CD14-positive monocyte (primary cell): ENCODE measurements at regions not wholly inside any gene's neighbourhood (a gene's known extent, or its start where the extent isn't known, plus 50 kb on each side); places are given as distances from the start of the nearest gene placed in this dataset.

ENCODE experiments used
- DNase-seq, 3 donors: peaks; one replicate each; pipeline ENCODE4 v3.0.0-alpha.2; 2011 to 2022
- H2AFZ ChIP-seq: 2 replicates; pipeline ENCODE4 v1.6.0; 2012; ENCODE audit warnings: mild to moderate bottlenecking, low read depth, low read length, inconsistent platforms; ENCODE audit not compliant: insufficient read depth, poor library complexity, severe bottlenecking
- H3K27ac ChIP-seq, 2 donors: 1 replicate in 1 of 2; 2 replicates in 1 of 2; pipeline ENCODE4 v1.5.1; 2012 to 2013; ENCODE audit warnings: low read length in 2 of 2, control low read depth in 1 of 2, inconsistent platforms in 1 of 2, low read depth in 1 of 2, mild to moderate bottlenecking in 1 of 2
- H3K27me3 ChIP-seq, 2 donors: one replicate each; pipeline versions ENCODE4 v1.6.0 to v1.6.1; 2011 to 2013; ENCODE audit warnings: low read length in 2 of 2; ENCODE audit not compliant: control insufficient read depth in 2 of 2, insufficient read depth in 2 of 2
- H3K36me3 ChIP-seq, 2 donors: replicated peaks in 1 of 2; 1 replicate in 1 of 2; 2 replicates in 1 of 2; pipeline versions ENCODE4 v1.5.1 to v1.6.1; 2012 to 2013; ENCODE audit warnings: low read length in 2 of 2, control low read depth in 1 of 2, inconsistent platforms in 1 of 2, mild to moderate bottlenecking in 1 of 2; ENCODE audit not compliant: insufficient read depth in 2 of 2, control insufficient read depth in 1 of 2
- H3K4me1 ChIP-seq, 2 donors: 1 replicate in 1 of 2; 2 replicates in 1 of 2; pipeline versions ENCODE4 v1.5.1 to v1.6.1; 2012 to 2013; ENCODE audit warnings: low read length in 2 of 2, control low read depth in 1 of 2, inconsistent platforms in 1 of 2, mild to moderate bottlenecking in 1 of 2, moderate library complexity in 1 of 2; ENCODE audit not compliant: insufficient read depth in 2 of 2, control insufficient read depth in 1 of 2
- H3K4me2 ChIP-seq: replicated peaks from 2 replicates; pipeline ENCODE3; 2012; ENCODE audit warnings: low read length, moderate library complexity, mild to moderate bottlenecking; ENCODE audit not compliant: poor library complexity, severe bottlenecking; ENCODE audit errors: extremely low read depth
- H3K4me3 ChIP-seq, 3 experiments: fragments of 200-600 bp in 1 of 3; sonication (generic) in 1 of 3; replicated peaks in 1 of 3; 1 replicate in 2 of 3; 2 replicates in 1 of 3; pipeline ENCODE4 v1.5.1; 2011 to 2013; ENCODE audit warnings: low read length in 3 of 3, mild to moderate bottlenecking in 3 of 3, control low read depth in 2 of 3, low read depth in 2 of 3, inconsistent platforms in 1 of 3, moderate library complexity in 1 of 3
- H3K79me2 ChIP-seq: 2 replicates; pipeline ENCODE4 v1.6.0; 2012; ENCODE audit warnings: mild to moderate bottlenecking, control low read depth, inconsistent platforms, low read length, moderate library complexity; ENCODE audit not compliant: insufficient read depth
- H3K9ac ChIP-seq: 2 replicates; pipeline ENCODE4 v1.6.0; 2017; ENCODE audit warnings: low read length, mild to moderate bottlenecking; ENCODE audit not compliant: insufficient read depth, poor library complexity, severe bottlenecking
- H3K9me3 ChIP-seq, 2 donors: replicated peaks in 1 of 2; 1 replicate in 1 of 2; 2 replicates in 1 of 2; pipeline versions ENCODE4 v1.5.1 to v1.6.1; 2012 to 2013; ENCODE audit warnings: low read length in 2 of 2, control low read depth in 1 of 2; ENCODE audit not compliant: control insufficient read depth in 1 of 2, insufficient read depth in 1 of 2
- H4K20me1 ChIP-seq: 2 replicates; pipeline ENCODE4 v1.6.0; 2012; ENCODE audit warnings: mild to moderate bottlenecking, low read length, control low read depth, moderate library complexity; ENCODE audit not compliant: insufficient read depth
- H3K27ac Mint-ChIP-seq, 7 donors: one replicate each; pipeline ENCODE4 v1.8.0; 2020; ENCODE audit warnings: mild to moderate bottlenecking in 7 of 7, mixed read lengths in 7 of 7, moderate library complexity in 6 of 7, inconsistent platforms in 2 of 7
- H3K27me3 Mint-ChIP-seq, 3 donors: one replicate each; pipeline ENCODE4 v1.8.0; 2021 to 2022; ENCODE audit warnings: low read depth in 3 of 3, mild to moderate bottlenecking in 3 of 3, mixed read lengths in 3 of 3, moderate library complexity in 3 of 3, inconsistent platforms in 1 of 3
- H3K36me3 Mint-ChIP-seq, 2 donors: one replicate each; pipeline ENCODE4 v1.8.0; 2020; ENCODE audit warnings: mixed read lengths in 2 of 2, inconsistent platforms in 1 of 2, mild to moderate bottlenecking in 1 of 2
- H3K4me1 Mint-ChIP-seq: one replicate; pipeline ENCODE4 v1.8.0; 2020; ENCODE audit warnings: mild to moderate bottlenecking, mixed read lengths
- H3K4me3 Mint-ChIP-seq, 2 donors: one replicate each; pipeline ENCODE4 v1.8.0; 2020; ENCODE audit warnings: mild to moderate bottlenecking in 2 of 2, mixed read lengths in 2 of 2, moderate library complexity in 1 of 2
- H3K9me3 Mint-ChIP-seq, 7 donors: one replicate each; pipeline ENCODE4 v1.8.0; 2020 to 2022; ENCODE audit warnings: mixed read lengths in 7 of 7, mild to moderate bottlenecking in 6 of 7, moderate library complexity in 6 of 7, inconsistent platforms in 2 of 7
- CTCF ChIP-seq: fragments of 200-600 bp; IDR thresholded peaks from one replicate; pipeline ENCODE4 v1.8.0; 2022; ENCODE audit warnings: antibody characterized with exemption, mild to moderate bottlenecking
- whole genome bisulfite sequencing: methylation state at CpG from one replicate; pipeline ENCODE4 v1.1.5; 2013; ENCODE audit warnings: missing lambda C conversion rate; ENCODE audit not compliant: insufficient coverage; 5-methylcytosine and 5-hydroxymethylcytosine counted together
- intact Hi-C, 2 donors: fragments of 100-400 bp; cut with micrococcal nuclease; formaldehyde crosslinking; loops; one replicate each; pipeline versions ENCODE4 v1.15.0 to v1.15.1; 2023

DNA sequence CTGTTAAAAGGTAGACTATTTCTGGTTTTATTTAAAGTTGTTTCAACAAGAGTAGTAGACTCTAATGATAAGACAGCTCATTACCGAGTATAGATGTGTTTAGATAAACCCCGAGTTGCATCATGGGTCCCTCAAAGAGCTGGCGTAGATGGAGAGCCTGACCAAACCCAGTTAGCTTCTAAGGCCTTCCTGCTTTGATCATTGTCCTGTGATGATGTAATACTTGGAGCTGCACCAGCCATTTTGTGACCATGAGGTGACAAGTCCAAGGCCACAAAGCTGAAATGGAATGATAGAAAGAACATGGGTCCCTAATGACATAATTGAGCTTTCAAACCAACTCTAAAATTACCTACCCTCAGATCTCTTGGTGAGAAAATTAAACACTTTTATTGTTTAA lies 66.6 kb upstream of the TAB3 start:
- Histone ChIP-seq H4K20me1 (no peaks in the 10 kb centered on the region), H3K4me1 (no peaks in the 10 kb centered on the region), H3K4me2 (no peak overlapping the region), H3K9ac (no peak overlapping the region), H2AFZ (no peak overlapping the region), H3K27me3 (no peaks in the 10 kb centered on the region), H3K79me2 (no peaks in the 10 kb centered on the region), H3K9me3 (no peaks in the 10 kb centered on the region), H3K36me3 (no peaks in the 10 kb centered on the region), H3K4me3 (no peak overlapping the region), H3K27ac (no peak overlapping the region)
- no peak for TF ChIP-seq CTCF
- Mint-ChIP-seq H3K9me3 (peaks cover 0 to 6% (median 0%) of the 10 kb centered on the region in 7 donors), H3K4me1 (peaks cover 2% of the 10 kb centered on the region), H3K36me3 (no peaks in the 10 kb centered on the region), H3K4me3 (no peak overlapping the region), H3K27me3 (peaks cover 0 to 2% (median 0%) of the 10 kb centered on the region in 3 donors), H3K27ac (no peak overlapping the region)
- no peak for DNase-seq
- WGBS: 92% methylated on average over 2 of the region's 3 CpGs
- intact Hi-C loops: no loop called here

- intact Hi-C loops: no loop called here
- Histone ChIP-seq H3K36me3 (no peaks in the 10 kb centered on the region), H3K79me2 (no peaks in the 10 kb centered on the region), H3K9me3 (no peaks in the 10 kb centered on the region), H3K27me3 (no peaks in the 10 kb centered on the region), H3K9ac (no peak overlapping the region), H3K4me2 (no peak overlapping the region), H2AFZ (no peak overlapping the region), H3K27ac (no peak overlapping the region), H4K20me1 (no peaks in the 10 kb centered on the region), H3K4me1 (no peaks in the 10 kb centered on the region), H3K4me3 (no peak overlapping the region)
- Mint-ChIP-seq H3K4me3 (no peak overlapping the region), H3K4me1 (no peaks in the 10 kb centered on the region), H3K36me3 (no peaks in the 10 kb centered on the region), H3K27ac (no peak overlapping the region), H3K27me3 (no peaks in the 10 kb centered on the region), H3K9me3 (peaks cover 0 to 6% (median 0%) of the 10 kb centered on the region in 7 donors)
- no peak for DNase-seq
- no peak for TF ChIP-seq CTCF
Observed at GRCh38 chrX:30951003-30951402, 61.9 kb upstream of the TAB3 start.
